Spleen (tissue), 7 donors: ENCODE measurements at regions not wholly inside any gene's neighbourhood (a gene's known extent, or its start where the extent isn't known, plus 50 kb on each side); places are given as distances from the start of the nearest gene placed in this dataset.

Source experiments
- POLR2A ChIP-seq, 3 donors: fragments of 450-650 bp; IDR thresholded peaks; one replicate each; pipeline ENCODE4 v1.5.1; 2017; ENCODE audit warnings: antibody characterized with exemption in 3 of 3, mild to moderate bottlenecking in 1 of 3
- TF ChIP-seq, protein P1 (sequence below), 11 experiments: fragments of 200-600 bp in 7 of 11; fragments of 450-650 bp in 4 of 11; sonication (generic) in 4 of 11; IDR thresholded peaks in 8 of 11; conservative IDR thresholded peaks in 3 of 11; 1 replicate in 7 of 11; 2 replicates in 4 of 11; pipeline versions ENCODE4 v1.4.0 to v1.8.0; 2016 to 2021; ENCODE audit warnings: antibody characterized with exemption in 11 of 11, inconsistent platforms in 4 of 11, mild to moderate bottlenecking in 1 of 11
- donor health status: DM: no; HTN: no; CAD: no; lungs with moderate emphysema.
- donor health status: DM: no; HTN: no; CAD: no.
- donor health status: DM: no; HTN: no; CAD: no.

DNA sequence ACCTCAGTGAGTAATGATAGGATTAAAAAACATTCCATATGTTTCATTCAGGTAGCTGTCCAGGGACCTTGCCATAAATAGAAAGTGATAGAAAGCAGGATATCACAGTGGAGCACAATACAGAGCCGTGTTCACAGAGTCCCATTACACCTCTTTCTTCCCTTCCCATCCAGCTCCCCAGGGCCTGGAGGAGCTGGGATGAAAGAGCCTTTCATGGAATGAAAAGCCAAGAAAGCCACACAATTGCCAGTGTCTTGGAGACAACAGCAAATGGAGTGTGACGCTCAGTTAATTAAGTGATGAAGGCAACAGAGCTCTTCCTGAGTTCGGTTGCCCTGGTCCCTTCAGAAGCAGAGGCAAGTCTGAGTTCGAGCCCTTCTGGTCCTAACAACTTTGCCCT is 387.3 kb upstream of the PLXNA2 start:
- TF ChIP-seq POLR2A (IDR thresholded peaks at IDR 0.05), result no peak
- TF ChIP-seq, protein P1, sequence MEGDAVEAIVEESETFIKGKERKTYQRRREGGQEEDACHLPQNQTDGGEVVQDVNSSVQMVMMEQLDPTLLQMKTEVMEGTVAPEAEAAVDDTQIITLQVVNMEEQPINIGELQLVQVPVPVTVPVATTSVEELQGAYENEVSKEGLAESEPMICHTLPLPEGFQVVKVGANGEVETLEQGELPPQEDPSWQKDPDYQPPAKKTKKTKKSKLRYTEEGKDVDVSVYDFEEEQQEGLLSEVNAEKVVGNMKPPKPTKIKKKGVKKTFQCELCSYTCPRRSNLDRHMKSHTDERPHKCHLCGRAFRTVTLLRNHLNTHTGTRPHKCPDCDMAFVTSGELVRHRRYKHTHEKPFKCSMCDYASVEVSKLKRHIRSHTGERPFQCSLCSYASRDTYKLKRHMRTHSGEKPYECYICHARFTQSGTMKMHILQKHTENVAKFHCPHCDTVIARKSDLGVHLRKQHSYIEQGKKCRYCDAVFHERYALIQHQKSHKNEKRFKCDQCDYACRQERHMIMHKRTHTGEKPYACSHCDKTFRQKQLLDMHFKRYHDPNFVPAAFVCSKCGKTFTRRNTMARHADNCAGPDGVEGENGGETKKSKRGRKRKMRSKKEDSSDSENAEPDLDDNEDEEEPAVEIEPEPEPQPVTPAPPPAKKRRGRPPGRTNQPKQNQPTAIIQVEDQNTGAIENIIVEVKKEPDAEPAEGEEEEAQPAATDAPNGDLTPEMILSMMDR (IDR thresholded peaks at IDR 0.05 in 8 of 11, conservative IDR thresholded peaks at IDR 0.05 in 3 of 11), result no peak
